Bone marrow (tissue), 2 donors: ENCODE measurements at regions not wholly inside any gene's neighbourhood (a gene's known extent, or its start where the extent isn't known, plus 50 kb on each side); places are given as distances from the start of the nearest gene placed in this dataset.

Experiments
- DNase-seq, 2 donors: peaks; one replicate each; lab custom pipeline; 2025; lab: John Stamatoyannopoulos, UW

DNA sequence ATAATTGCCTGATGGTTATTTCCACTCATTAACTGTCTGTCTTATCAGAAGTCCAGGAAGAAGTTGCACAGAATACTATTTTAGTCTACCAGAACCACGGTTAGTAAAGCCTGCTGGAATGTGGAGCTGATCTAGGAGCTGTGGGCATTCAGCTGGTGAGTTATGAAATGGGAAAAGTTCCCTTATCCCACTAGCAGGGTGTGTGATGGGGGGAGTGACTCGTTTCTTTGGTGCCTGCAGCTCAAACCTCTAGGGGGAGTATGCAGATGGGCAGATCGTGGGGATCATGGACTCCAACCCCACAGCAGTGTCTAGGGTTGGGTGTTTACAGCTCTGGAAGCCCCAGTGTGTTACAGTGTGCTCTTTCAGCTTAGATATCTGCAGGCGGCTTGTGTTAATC lies 305.7 kb upstream of the BOD1L1 start:
- DNase-seq = no peak

DNA sequence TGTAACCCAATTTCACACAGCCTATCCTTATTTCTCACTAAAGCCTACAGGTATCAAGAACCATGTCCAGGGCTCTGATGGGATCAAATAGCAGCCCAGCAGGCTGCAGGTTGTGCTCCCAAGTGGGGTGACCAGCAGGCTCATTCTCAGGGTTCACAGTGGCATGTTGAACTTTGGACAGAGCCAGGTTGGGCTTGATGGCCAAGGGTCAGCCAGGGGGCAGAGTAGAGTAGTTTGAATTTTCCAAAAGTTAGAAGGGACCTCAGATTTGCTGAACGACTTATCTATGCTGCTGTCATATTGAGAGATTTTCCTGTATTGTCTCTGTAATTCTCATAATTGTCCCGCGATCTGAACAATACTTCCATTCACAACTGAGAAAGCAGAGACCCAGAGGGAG lies 310.8 kb upstream of the BOD1L1 start:
- DNase-seq = no peak

DNA sequence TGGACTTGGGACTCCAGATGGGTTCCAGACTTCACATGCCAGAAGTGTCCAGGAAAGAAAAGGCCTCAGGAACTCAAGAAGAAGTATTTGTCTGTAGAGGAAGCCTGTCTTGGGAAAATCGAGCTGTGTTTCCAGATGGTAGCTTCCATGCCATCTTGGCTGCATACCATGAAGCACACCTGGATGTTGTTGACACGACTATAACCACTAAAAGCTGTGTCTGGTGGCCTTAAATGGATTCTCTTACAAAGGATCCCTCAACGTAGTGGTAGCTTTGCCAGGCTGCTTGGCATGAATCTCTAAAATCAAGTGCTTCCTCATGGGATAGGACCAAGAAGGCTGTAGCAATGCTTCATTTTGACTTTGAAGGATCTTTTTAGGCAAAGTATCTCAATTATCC lies 313.4 kb upstream of the BOD1L1 start:
- DNase-seq = no peak

DNA sequence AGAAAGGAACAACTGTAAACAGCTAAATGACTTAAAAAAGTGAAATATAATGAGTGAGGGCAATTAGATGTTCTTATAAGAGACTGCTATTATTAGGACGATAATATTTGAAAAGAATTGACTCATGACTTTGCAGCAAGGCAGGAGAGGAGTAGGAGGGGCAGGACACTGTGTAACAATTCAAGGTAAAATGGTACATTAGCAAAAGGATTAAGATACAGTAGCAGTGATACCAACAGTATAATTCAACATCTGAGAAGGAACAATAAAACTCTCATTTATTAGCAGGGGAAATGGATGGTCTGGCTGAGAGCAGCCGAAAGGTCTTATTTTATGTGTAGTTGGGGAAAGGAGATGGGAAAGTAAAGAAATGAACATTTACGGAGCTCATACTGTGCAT lies 315.5 kb upstream of the BOD1L1 start:
- DNase-seq = no peak

DNA sequence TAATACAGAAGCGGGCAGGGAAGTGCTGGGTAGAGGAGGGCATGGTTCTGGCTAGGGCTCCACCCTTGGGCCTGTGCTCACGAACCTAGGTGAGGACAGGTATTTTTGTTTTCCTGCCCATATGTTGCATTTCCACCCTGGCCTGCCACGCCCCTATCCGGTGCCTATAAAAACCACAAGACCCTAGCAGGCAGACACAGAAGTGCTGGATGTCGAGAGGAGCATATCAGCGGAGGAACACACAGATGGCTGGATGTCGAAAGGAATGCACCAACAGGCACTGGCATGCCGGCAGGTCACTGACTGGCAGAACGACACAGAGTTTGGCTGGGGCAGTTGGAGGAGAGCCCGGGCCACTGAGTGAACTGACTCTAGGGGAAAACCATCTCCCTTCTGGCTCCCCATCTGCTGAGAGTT lies 316.6 kb upstream of the BOD1L1 start:
- DNase-seq = no peak

DNA sequence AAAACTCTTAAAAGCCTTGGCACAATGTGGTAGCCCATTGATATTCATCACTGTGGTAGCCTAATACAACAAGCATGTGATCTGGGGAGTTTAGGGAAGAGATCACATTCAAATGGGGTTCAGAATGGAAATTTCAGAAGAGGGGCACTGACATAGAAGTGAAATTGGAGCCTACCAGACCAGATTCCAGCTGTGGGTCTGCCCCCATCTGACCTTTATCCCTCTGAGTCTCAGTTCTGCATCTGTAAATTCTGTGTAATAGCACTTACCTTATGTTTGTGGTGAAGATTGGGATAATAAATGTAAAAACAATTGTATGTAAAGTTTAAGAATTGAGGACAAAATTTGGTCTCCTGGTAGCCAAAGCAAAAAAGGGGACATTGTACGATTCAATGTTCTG lies 320.4 kb upstream of the BOD1L1 start:
- no peak for DNase-seq

DNA sequence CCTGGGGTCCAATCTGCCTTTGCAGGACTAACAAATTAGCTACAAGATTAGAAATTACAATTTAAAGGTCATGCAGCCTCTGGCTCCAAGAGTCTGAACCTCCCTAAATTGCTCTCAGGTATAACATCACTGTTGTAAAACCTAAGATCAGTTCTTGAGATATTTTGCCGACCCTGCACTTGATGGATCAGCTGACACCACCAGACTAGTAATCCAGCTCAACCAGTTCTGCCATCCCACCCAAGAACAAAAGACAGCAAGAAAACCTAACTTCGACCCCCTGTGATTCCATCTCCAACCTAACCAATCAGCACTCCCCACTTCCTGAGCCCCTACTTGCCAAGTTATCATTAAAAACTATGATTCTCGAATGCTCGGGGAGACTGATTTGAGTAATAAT lies 323.0 kb upstream of the BOD1L1 start:
- no peak for DNase-seq

DNA sequence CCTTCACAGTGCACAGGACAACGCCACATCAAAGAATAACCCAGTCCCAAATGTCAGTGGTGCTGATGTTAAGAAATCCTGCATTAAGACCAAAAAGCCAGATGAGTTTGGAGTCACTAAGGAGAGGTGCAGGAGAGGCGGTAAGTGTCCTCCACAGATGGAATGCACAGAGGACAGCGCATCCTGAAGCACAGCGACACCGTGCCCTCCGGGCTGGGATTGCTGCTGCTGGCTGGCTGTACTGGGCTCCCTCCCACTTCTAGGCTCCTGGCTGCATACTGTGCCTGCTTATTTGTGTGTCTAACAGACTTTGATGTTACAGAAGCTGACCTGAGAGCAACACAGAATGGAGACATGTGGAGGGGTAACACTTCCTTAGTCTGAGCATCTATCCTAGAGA lies 325.6 kb upstream of the BOD1L1 start:
- DNase-seq = no peak

DNA sequence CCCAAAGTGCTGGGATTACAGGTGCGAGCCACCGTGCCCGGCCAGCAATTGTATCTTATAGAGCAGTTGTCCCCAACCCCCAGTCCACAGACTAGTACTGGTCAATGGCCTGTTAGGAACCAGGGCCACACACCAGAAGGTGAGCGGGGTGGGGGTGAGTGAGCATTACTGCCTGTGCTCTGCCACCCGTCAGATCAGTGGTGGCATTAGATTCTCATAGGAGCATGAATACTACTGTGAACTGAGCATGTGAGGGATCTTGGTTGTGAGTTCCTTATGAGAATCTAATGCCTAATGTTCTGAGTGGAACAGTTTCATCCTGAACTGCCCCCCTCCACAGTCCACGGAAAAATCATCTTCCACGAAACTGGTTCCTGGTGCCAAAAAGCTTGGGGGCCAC lies 328.0 kb upstream of the BOD1L1 start:
- no peak for DNase-seq

DNA sequence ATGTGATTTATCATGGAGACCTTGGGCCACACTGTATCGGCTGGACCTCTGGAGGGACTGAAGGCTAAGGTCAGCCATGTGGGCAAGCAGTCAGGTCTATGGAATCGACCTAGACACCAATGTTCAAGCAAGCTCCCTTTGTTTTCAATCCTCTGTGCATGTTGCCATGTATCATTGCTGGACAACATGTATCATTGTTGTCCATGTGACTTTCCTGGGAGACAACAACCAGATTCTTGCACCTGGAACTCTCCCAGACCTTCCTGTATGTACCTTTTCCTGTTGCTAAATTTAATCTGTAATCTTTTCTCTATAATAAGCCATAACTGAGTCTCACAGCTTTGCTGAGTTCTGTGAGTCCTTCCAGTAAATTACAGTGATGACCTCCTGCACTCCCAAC lies 329.4 kb upstream of the BOD1L1 start:
- DNase-seq = no peak

DNA sequence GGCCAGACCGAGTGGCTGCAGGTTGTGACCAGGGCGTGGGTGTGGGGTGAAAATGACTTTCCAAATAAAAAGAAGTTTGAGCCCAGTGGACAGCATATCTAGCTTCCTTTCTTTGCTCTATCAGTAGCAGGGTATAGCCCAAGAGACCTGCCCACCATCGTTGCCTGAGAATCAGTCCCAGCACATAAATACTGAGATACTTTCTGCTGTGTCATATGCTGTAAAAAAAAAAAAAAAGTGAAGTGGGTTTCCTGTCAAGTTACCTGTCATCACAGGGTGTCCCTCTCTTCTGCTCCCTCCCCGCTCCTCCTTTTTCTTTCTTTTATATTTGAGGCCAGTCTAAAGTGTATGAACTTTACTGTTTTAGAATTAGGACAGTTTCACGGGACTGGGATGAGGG lies 330.3 kb upstream of the BOD1L1 start:
- no peak for DNase-seq

DNA sequence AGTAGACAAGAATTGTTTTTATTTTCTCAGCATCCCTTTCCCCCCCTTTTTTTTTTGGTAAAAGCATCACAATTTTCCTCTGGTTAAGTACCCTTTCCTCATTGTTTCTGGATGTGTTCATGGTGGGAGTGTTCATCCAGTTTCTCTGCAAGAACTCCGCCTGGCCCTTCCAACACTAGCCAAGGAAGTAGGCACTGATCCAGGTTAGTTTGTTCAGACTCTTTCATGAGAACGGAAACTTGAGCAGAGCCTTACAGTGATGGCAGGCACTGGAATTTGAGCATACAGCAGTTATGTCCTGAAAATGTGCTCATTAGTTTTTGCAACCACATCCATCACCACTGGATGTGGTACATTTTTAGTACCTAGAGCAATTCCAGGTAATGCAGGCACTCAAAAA lies 336.1 kb upstream of the BOD1L1 start:
- no peak for DNase-seq

DNA sequence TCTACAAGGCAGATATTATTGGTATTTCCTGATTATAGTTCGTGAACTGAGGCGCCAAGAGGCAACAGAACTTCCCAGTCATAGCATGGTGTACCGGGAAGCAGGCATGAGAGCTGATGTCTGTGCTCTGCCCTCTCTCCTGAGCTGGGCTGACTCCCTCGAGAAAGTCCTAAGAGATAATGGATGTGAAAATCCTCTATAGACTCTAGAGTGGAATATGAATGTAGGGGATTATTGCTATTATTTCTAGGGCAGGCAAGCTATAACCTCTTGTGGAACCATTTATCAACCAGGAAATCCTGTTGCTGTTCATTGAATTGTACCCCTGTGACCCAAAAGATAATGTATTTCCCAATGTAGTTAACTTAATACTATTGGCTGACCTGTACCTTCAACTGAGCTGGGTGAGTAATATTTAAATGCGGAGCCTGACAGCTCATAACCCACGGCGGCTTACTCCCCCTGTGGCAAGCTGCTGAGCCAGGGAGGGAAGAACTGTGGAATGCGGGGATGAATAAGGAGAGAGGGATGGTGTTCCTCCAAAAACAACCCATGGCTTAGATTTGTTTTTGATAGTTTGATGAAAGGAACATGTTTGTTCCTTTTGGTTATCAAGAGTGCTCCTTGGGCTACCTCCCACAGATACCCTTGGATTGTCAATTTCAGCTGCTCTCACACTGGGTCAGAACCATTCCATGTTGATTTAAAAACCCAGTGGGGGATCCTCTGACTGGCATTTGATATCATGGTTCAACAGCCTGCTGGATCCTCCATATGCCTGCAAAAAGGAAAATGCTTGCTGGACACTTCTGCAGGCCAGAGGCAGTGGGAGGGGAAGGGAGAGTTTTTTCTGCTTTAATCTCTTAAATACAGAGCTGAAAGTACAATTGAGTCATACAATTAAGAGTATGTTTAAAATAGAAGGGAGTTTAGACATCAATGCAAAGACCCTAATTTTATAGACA lies 339.0 kb upstream of the BOD1L1 start:
- DNase-seq = no peak

DNA sequence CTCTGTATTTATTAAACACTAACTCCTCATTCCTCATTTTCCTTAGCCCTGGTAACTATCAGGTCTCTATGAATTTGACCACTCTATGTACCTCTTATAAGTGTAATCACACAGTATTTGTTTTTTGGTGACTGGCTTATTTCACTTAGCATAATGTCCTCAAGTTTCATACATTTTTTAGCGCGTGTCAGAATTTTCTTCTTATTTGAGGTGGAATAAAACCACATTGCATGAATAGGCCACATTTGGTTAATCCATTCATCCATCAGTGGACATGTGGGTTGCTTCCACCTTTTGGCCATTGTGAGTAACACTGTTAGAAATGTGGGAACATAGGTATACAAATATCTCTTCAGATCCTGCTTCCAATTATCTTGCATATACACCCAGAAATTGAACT lies 341.2 kb upstream of the BOD1L1 start:
- DNase-seq = no peak

DNA sequence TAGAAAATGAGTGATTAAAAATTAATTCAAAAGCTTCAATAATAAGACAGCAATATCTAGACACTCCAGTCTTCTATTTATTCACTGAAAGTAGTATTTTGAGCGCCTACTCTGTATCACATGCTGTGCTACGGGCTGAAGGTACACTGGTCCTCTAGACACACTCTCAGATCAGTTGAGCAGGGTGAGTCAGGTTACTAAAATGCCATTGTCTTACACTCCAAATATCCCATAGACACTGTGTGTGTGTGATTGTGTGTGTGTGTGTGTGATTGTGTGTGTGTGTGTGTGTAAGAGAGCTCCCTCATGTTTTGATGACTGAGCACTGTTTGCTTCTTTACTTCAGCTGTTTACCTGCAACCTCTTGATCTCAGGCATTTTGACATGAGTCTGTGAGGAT lies 342.8 kb upstream of the BOD1L1 start:
- DNase-seq = no peak

DNA sequence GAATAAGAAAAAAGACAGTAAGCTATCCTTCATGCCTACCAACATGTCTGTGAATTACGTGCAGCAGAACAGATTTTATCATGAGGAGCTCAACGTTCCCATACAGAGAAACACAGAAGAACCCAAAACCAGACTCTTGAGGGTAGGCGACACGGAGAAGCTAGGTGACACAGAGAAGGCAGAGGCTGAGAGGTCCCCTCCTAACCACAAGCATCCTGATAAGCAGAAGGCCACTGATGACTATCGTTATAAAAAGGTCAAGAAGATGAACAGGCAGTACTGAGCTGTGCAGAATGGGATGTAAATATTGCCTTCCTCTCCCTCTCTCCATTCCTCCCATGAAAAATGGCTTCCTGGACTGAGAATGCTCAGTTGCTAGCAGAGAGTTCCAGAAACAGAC lies 350.2 kb upstream of the BOD1L1 start:
- no peak for DNase-seq

DNA sequence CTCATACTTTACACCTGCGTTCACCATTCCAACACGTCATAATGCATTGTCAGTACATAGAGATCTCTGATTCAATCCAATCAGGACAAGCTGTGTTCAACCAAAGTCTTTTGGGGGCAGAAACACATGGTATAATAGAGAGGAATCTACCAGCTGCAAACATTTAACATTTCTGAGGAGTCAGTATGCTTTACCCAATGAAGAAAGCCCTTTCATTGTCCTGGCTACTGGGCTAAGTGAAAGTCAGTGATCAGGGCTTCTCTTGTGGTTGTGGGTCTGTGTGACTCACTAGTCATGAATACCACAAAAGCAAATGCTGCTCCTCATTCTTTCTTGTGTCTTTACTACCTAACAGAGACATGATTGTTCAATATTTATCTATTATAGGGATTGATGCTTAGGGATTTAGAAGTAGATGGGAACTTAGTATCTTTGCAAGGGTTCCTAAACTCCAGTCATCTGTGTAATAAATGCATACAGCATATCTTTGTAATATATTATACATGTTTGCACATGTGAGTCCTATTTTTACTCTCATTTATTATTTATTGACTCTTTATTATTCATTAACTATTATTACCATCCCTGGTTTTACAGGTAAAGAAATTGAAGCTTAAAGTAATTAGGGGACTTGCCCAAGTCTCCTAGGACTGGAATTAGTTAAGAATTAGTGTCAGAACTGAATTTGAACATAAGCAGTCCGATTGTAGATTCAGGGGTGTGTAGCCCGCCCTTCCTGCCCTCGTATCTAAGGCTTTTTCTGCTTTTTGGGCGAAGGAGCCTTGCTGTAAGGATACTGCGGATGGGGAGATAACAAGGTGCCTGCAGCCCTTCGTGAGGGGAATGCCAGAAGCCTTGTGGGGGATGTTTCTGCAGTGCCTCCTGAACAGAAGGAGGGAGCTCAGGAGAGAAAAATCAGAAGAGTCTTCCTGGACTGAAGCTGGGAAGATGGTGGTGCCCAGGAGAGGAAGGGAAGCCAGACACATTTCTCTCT lies 353.1 kb upstream of the BOD1L1 start:
- DNase-seq = no peak

DNA sequence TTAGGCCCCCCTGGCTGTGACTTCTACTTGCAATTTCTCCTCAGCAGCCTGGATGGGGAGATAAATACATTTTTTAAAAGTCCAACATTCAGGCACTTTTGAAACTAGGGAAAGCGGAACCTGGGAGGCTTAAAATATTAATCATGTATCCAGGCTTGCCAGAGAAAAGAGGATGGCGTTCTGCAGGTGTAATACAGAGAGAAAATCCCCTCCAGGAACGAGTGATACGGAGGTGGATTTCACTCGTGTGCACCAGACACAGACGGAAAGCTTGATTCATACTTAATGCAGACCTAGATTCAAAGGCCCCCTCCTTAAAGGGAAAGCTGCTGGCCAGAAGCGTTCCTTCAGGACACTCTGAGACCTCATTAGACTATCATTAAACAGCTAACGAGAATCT lies 354.0 kb upstream of the BOD1L1 start:
- DNase-seq = no peak

DNA sequence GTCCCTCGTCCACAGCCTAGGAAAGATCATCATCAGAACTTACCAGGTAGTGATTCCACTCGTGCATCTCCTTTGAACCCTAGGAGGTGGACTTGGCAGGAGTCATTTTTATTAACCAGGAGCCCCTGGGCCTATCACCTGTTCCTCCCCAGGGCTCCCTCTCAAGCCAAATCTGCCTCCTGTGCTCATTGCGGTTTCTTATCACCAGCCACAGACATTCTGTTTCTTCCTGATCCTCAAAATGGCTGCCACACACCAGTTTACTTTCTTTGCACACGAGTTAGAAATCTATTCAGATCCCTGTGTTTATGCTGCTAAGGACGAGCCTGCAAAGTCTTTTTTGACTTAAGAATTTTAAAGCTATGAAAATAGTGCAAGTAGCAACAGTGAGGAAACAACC lies 354.5 kb upstream of the BOD1L1 start:
- DNase-seq = peak in 1 of 2 donors; percentile 3

DNA sequence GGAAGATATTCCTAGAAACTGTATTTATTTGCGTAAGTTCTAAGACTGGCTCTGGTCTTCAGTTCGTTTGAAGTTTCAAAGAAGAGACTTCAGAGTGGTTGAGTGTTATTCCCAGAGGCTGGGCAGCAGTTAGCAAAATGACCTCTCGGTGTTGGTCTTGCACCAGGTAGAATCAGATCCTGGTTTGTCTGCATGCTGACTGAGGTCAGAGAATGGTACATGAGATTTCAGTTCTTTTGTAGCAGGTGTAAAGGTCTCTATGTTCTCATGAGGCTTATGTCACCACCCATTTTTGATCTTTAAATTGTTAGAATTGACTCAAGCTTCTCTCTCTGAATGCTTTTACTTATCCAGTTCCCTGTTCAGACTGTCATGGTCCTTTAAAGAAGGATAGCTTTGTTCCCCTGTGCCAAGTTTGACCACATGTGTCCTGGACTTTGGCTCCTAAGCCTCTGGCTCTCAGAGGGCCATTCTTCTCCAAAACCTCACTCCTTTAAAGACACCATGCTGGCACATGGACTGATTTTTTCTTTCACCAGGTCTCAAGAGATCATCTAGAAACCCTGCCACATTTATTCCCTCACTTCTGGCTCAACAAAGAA lies 355.8 kb upstream of the BOD1L1 start:
- DNase-seq = no peak

DNA sequence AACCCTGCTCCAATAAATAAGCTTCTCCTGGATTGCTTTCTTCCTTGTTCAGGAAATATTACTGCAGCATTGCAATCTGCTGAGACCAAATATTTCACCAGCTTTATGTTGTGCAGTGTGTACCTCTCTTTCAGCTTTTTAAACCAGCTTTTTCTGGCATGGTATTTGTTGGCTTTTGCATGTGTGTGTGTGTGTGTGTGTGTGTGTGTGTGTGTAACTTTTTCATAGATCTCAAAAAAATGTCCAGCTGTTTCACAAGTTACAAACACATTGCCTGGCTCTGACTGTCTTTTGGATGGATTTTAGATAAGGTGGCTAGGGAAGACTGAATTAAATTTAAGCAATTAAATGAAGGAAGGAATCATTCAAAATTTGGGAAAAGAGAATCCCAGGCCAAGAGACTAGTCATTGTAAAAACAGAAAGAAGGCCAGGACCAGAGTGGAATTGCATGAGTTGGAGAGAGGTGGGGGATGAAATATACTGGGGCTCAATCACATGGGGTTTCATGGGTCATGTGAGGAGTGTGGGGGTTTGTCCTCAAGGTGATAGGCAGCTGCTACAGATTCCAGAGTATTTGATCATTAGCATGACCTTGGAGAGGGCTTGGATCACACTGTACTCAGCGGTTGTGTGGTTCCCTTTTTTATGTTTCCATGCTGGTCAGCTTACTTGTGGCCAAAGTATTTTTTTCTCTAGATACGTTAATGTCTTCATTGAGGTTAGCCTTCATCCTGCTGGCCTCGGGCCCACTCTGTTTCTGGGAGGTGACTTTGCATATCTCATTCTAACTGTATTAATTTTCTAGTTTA lies 357.7 kb upstream of the BOD1L1 start:
- no peak for DNase-seq

DNA sequence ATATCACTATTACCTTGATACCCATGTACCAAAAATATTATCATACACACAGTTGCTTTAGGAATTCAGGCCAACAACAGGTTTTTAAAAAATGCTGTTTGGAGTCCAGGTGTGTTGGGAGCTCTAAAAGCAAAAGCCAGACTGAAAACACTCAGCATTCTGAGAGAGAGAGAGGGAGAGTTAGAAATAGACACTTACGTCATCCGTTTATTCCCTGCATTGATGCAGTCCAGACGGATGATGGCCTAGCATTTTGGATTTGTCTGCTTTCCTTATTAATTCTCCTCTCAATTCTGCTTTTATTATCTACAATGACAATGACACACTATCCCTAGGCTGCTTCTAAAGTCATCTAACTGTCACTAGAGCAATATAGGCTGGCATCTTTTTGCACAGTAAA lies 358.3 kb upstream of the BOD1L1 start:
- DNase-seq = no peak
